Stimulated activated CD4-positive, alpha-beta T cell treated with anti-CD3 and anti-CD28 coated beads, Interleukin-1b, Interleukin-23, amount 100 ng/mL, for 24 hours (primary cell): ENCODE measurements at regions not wholly inside any gene's neighbourhood (a gene's known extent, or its start where the extent isn't known, plus 50 kb on each side); places are given as distances from the start of the nearest gene placed in this dataset.
"Not testable (repeated sequence)": the region's sequence is repeated elsewhere in the genome, so short reads cannot be mapped to it uniquely, and the experiment has no call there.

Experiments used
- DNase-seq, 4 experiments: peaks; one replicate each; pipeline ENCODE4 v3.0.0-alpha.2; 2020; ENCODE audit warnings: low read depth in 4 of 4, low spot score in 1 of 4

- DNase-seq, result no peak
Observed at GRCh38 chr9:117775591-117775990, 71.4 kb downstream of the TLR4 start.

- DNase-seq, result no peak
Observed at GRCh38 chr9:117777823-117778222, 73.6 kb downstream of the TLR4 start.

GRCh38 chr9:117779760-117780159 is 75.6 kb downstream of the TLR4 start:
- no peak for DNase-seq

DNA sequence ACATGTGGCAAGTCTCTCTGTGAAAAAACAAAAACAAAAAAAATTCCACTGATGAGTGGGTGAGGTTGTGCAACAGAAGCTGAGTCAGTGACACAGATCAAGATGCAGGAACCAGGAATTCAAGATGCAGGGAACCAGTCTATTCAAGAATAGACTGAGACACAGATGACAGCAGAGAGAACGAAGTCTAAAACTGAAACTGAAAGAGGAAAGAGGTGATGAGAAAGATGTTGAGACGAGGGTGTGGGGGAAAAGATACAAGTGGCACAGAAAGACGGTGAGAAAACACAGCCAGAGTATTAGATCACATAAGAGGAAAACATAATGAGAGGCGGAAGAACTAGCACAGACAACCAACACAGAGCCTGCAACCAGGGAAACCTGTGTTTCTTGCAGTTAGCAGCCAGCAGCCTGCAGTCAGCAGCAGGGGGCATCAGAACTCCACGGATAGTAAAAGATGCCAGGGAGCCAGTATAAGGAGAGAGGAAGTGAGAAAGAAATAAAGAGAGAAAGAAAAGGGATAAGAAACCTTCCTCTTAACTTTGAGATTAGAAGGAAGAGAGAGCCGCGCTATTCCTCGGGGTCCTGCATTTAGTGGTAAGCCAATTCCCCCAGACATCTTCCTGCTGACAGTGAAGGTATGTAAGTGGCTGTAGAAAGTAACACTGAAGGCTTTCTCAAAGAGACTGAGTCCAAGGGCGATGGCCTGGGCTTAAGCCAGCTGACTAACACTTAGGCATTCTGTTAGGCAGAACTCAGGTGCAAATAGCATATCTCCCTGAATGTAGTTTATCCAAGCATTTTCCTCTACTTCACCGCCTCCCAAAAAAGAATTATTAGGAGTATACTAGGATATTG is 79.0 kb downstream of the TLR4 start:
- DNase-seq, result peak in 2 of 4 experiments; percentile 2 to 19

- DNase-seq, result no peak
Observed at GRCh38 chr9:117783828-117784227, 79.6 kb downstream of the TLR4 start.

- no peak for DNase-seq
Observed at GRCh38 chr9:117784996-117785395, 80.8 kb downstream of the TLR4 start.

DNA sequence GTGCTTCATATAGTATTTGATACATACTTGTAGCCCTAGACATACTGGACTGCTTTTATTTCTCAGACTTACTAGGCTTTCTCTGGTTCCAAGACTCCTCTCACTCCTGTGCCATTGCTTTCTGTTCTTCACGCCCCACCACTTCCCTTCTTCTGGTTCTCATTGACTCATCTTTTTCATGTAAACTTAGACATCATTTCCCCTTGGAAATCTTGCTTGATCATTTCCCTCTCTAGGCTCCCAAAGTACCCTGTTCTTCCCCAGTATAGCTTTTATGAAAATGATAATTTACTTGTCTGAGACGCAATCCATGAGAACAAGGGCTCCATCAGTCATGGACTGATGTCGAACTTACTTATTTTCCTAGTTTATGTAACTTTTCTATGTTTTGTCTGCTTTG is 83.5 kb downstream of the TLR4 start:
- DNase-seq, result no peak

GRCh38 chr9:117795271-117795670 is 91.1 kb downstream of the TLR4 start:
- no peak for DNase-seq

DNA sequence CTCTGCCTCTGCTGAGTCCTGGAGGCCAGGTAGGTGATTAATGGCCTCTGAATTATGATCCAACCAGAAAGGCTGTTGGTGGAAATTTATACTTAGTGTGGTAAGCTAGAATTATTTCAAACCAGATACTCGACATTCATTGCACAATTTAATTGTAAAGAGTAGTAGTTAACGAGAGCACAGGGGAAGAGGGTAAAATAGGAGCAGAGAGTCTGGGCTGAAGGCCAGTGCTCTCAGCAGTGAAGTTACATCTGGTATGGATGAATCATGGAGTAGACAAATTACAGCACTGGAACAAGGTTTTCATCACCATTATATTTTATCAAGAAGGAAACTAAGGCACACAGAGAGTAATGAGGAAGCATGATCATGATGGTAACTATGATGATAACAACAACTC is 92.5 kb downstream of the TLR4 start:
- no peak for DNase-seq

DNA sequence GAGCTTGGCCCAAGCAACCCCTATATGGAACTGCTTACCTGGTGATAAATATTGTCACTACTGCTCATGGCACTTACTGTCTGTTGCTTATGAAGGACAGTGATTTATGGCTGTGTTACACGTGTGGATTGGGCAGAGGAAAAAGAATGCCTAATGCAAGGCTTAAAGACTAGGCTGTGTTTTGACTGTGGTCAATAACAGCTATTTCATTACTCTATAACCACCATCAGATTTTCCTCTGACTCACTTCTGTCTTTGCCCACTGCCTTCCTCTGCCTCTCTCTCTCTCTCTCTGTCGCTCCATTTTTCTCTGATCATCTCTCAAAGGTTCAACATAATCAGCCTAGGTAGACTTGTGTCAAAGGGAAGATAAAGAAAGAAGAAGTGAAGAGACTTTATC is 96.2 kb downstream of the TLR4 start:
- no peak for DNase-seq

GRCh38 chr9:117809751-117810150 is 105.5 kb downstream of the TLR4 start:
- DNase-seq, result no peak

GRCh38 chr9:117815315-117815714 is 111.1 kb downstream of the TLR4 start:
- no peak for DNase-seq

DNA sequence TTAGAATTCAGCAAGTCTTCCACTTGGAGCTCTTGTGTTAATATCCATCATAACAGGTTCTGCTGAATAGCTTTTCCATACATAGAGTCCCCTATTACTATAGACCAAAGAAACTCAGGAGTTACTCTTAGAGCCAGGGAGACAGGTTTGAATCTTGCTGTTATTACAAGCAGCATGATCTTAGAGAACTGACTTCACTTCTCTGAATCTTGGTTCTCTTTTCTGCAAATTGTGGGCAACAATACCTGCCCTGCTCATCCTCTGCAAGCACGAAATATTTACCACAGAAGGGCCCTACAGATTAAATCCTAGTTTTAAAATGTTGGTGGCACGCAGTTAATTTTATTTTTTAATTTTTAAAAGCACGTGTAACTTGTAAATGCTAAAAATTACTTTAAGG is 111.7 kb downstream of the TLR4 start:
- DNase-seq, result no peak

DNA sequence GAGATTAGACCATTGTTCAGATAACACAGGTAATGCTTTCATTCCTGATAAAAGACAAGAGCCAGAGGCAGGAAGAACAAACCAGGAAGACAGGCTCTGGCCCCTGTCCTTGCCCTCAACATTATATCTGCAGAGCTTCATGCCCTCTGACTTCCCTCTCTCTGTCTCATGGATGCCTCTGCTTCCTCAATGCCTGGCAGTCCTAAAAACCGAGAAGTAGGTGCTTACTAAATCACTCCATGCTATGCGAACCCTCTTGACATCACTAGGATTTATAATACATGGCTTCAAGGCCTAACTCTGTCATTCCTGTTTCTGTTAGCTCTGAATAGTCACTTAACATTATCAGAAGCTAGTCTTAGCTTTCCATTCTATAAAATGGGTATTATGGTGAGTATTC is 117.8 kb downstream of the TLR4 start:
- no peak for DNase-seq

- DNase-seq, result no peak
Observed at GRCh38 chr9:117823576-117823975, 119.4 kb downstream of the TLR4 start.

GRCh38 chr9:117825609-117826347 is 121.6 kb downstream of the TLR4 start:
- DNase-seq, result peak in 2 of 4 experiments; percentile 4 to 7

- no peak for DNase-seq
Observed at GRCh38 chr9:117826837-117827236, 122.6 kb downstream of the TLR4 start.

DNA sequence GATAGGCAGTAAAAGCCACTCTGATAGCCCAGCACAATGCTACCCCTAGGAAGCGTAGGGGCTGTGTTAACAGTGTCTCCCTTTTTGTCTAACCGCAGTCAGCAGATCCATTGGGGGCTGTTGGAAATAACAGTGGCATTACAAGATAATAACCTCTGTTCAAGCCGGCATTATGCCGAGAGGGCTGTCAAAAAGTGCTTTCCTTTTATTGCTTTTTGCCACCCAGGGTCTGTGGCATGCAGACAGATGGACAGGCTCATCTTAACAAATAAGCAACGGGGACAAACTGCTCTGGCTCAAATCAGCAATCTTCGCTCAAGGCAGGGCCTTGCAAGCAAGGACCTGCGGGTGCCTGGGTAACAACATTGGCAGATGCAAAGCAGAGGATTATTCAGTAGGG is 123.3 kb downstream of the TLR4 start:
- no peak for DNase-seq

- no peak for DNase-seq
Observed at GRCh38 chr9:117828466-117828865, 124.3 kb downstream of the TLR4 start.

DNA sequence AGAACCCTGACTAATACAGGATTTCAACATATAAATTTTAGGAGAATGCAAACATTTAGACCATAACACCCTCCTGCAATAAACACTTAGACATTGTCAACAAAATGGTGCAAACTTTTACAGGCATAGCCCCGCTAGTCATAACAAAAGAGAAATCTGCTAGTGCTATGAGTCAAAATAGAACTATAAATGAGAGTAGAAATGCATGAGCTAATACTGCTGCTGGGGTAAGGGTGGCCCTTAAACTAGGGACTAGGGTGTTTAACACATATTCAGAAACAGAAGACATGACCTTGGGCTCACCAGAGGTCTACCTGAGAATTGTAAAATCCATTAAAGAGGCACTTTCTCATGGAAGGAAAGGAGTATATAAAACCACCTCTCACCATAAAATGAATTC is 131.6 kb downstream of the TLR4 start:
- DNase-seq, result no peak

- no peak for DNase-seq
Observed at GRCh38 chr9:117839862-117840261, 135.7 kb downstream of the TLR4 start.

DNA sequence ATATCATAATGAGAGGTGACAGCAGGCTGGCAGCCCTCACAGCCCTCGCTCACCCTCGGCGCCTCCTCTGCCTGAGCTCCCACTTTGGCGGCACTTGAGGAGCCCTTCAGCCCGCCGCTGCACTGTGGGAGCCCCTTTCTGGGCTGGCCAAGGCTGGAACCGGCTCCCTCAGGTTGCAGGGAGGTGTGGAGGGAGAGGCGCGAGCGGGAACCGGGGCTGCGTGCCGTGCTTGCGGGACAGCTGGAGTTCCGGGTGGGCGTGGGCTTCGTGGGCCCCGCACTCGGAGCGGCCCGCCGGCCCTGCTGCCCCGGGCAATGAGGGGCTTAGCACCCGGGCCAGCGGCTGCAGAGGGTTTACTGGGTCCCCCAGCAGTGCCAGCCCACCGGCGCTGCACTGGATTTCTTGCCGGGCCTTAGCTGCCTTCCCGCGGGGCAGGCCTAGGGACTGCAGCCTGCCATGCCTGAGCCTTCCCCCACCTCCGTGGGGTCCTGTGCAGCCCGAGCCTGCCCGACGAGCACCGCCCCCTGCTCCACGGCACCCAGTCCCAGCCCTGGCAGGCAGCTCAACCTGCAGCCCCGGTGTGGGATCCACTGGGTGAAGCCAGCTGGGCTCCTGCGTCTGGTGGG is 147.7 kb downstream of the TLR4 start:
- not testable (repeated sequence) for DNase-seq
